C4-2B (cell line): ENCODE measurements at regions not wholly inside any gene's neighbourhood (a gene's known extent, or its start where the extent isn't known, plus 50 kb on each side); places are given as distances from the start of the nearest gene placed in this dataset.

Experiments
- ZFX ChIP-seq: fragments of 450-650 bp; IDR thresholded peaks from 2 replicates; pipeline ENCODE4 v1.6.1; 2017
- TF ChIP-seq, protein P1 (sequence below): fragments of 450-650 bp; conservative IDR thresholded peaks from 2 replicates; pipeline ENCODE4 v1.5.1; 2017; ENCODE audit warnings: mild to moderate bottlenecking

DNA sequence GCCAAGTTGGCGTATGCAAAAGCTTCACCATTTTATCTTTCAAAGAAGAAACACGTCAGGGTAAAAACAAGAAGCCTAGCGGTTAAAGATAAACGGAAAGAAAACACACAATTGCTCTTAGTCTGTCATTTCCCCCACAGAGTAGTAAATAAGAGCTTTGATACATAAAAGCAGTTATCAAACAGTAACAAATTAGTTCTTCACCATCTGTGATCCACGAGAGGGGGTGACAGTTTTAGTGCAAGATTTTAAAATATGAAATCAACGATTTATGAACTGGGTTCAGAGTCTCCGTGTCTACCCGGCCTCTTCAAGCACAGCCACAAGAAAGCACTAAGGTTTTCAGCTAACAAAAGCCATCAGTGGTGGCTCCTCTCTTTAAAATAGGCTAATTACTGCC lies 703.9 kb upstream of the ID2 start:
- TF ChIP-seq, protein P1, sequence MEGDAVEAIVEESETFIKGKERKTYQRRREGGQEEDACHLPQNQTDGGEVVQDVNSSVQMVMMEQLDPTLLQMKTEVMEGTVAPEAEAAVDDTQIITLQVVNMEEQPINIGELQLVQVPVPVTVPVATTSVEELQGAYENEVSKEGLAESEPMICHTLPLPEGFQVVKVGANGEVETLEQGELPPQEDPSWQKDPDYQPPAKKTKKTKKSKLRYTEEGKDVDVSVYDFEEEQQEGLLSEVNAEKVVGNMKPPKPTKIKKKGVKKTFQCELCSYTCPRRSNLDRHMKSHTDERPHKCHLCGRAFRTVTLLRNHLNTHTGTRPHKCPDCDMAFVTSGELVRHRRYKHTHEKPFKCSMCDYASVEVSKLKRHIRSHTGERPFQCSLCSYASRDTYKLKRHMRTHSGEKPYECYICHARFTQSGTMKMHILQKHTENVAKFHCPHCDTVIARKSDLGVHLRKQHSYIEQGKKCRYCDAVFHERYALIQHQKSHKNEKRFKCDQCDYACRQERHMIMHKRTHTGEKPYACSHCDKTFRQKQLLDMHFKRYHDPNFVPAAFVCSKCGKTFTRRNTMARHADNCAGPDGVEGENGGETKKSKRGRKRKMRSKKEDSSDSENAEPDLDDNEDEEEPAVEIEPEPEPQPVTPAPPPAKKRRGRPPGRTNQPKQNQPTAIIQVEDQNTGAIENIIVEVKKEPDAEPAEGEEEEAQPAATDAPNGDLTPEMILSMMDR: no peak
- TF ChIP-seq ZFX: no peak
